NCI-H2196 (cell line): ENCODE measurements at regions not wholly inside any gene's neighbourhood (a gene's known extent, or its start where the extent isn't known, plus 50 kb on each side); places are given as distances from the start of the nearest gene placed in this dataset.

ENCODE experiments used
- DNase-seq: peaks from one replicate; lab custom pipeline; 2025; ENCODE audit not compliant: unreplicated experiment; lab: John Stamatoyannopoulos, UW

GRCh38 chr9:106309925-106310324 is 553.0 kb upstream of the ZNF462 start:
- DNase-seq, result no peak

- DNase-seq, result no peak
These were observed 552.2 kb upstream of the ZNF462 start for GRCh38 chr9:106310782-106311181.

GRCh38 chr9:106312906-106313305 is 550.1 kb upstream of the ZNF462 start:
- DNase-seq, result no peak

GRCh38 chr9:106314476-106314875 is 548.5 kb upstream of the ZNF462 start:
- DNase-seq, result no peak

GRCh38 chr9:106321394-106322180 is 541.4 kb upstream of the ZNF462 start:
- DNase-seq, result no peak

GRCh38 chr9:106322706-106323245 is 540.2 kb upstream of the ZNF462 start:
- DNase-seq, result no peak

GRCh38 chr9:106324053-106324585 is 538.8 kb upstream of the ZNF462 start:
- DNase-seq, result no peak

GRCh38 chr9:106324591-106325280 is 538.2 kb upstream of the ZNF462 start:
- DNase-seq, result no peak

GRCh38 chr9:106326493-106326892 is 536.5 kb upstream of the ZNF462 start:
- DNase-seq, result no peak

GRCh38 chr9:106333481-106333880 is 529.5 kb upstream of the ZNF462 start:
- peak; percentile 27 for DNase-seq

GRCh38 chr9:106334081-106334480 is 528.9 kb upstream of the ZNF462 start:
- no peak for DNase-seq

- no peak for DNase-seq
These were observed 523.1 kb upstream of the ZNF462 start for GRCh38 chr9:106339882-106340281.

- no peak for DNase-seq
These were observed 512.2 kb upstream of the ZNF462 start for GRCh38 chr9:106350777-106351176.

GRCh38 chr9:106356924-106357323 is 506.0 kb upstream of the ZNF462 start:
- no peak for DNase-seq

- no peak for DNase-seq
These were observed 504.6 kb upstream of the ZNF462 start for GRCh38 chr9:106358331-106358730.

- DNase-seq, result no peak
These were observed 486.3 kb upstream of the ZNF462 start for GRCh38 chr9:106376689-106377088.

GRCh38 chr9:106383072-106383471 is 479.9 kb upstream of the ZNF462 start:
- no peak for DNase-seq

GRCh38 chr9:106387965-106388364 is 475.0 kb upstream of the ZNF462 start:
- no peak for DNase-seq

GRCh38 chr9:106393226-106393625 is 469.7 kb upstream of the ZNF462 start:
- DNase-seq, result no peak

- DNase-seq, result no peak
These were observed 462.8 kb upstream of the ZNF462 start for GRCh38 chr9:106400170-106400569.

GRCh38 chr9:106400950-106401349 is 462.0 kb upstream of the ZNF462 start:
- DNase-seq, result no peak

- DNase-seq, result no peak
These were observed 459.9 kb upstream of the ZNF462 start for GRCh38 chr9:106403081-106403480.
